GM10266 (cell line): ENCODE measurements at regions not wholly inside any gene's neighbourhood (a gene's known extent, or its start where the extent isn't known, plus 50 kb on each side); places are given as distances from the start of the nearest gene placed in this dataset.

Experiments used
- DNase-seq: peaks from one replicate; pipeline ENCODE4 v3.0.0; 2012; ENCODE audit errors: extremely low spot score
- TF ChIP-seq, protein P1 (sequence below): IDR thresholded peaks from 2 replicates; pipeline ENCODE4 v1.5.1; 2012; ENCODE audit warnings: mild to moderate bottlenecking, low read depth; ENCODE audit not compliant: control insufficient read depth, insufficient read depth; ENCODE audit errors: missing control alignments

- TF ChIP-seq, protein P1, sequence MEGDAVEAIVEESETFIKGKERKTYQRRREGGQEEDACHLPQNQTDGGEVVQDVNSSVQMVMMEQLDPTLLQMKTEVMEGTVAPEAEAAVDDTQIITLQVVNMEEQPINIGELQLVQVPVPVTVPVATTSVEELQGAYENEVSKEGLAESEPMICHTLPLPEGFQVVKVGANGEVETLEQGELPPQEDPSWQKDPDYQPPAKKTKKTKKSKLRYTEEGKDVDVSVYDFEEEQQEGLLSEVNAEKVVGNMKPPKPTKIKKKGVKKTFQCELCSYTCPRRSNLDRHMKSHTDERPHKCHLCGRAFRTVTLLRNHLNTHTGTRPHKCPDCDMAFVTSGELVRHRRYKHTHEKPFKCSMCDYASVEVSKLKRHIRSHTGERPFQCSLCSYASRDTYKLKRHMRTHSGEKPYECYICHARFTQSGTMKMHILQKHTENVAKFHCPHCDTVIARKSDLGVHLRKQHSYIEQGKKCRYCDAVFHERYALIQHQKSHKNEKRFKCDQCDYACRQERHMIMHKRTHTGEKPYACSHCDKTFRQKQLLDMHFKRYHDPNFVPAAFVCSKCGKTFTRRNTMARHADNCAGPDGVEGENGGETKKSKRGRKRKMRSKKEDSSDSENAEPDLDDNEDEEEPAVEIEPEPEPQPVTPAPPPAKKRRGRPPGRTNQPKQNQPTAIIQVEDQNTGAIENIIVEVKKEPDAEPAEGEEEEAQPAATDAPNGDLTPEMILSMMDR: no peak
- DNase-seq: no peak
Observed at GRCh38 chr1:219801156-219801820, 127.1 kb downstream of the SLC30A10 start.

GRCh38 chr1:219798283-219799030, 129.9 kb downstream of the SLC30A10 start:
- DNase-seq: no peak
- TF ChIP-seq, protein P1: no peak

DNA sequence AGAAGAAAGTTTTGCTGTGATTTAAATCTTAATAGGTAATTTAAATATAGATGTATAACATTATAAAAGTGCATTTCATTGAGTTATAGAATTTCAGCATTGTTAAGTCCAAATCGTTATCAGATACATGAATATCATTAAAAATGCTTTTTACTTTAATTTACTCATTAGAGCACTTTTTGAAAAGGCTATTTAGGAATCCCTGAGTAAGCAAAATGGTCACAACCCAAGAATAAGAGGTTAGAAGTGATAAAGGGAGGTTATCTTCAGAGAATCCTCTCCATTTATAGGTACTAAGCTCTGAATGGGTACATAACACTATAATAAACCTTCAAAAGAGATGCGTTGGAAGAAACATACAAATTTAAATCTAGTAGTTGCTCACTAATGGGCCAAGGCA, 130.7 kb downstream of the SLC30A10 start:
- no peak for DNase-seq
- TF ChIP-seq, protein P1: no peak

DNA sequence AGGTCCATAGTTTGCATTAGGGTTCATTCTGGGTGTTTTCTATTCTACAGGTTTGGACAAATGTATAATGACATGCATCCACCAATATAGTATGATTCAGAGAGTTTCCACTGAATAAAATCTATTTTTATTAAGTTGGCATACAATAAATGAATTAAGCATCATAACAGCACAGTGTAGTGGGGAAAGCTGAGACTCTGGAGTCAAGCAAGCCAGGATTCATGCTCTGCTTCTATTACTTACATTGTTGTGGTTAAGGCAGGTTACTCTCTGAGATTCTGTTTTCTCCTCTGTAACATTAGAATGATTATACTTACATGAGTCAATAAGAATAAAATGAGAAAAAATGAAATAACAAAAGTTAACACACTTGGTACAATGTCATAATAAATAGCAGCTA, 131.3 kb downstream of the SLC30A10 start:
- TF ChIP-seq, protein P1: no peak
- no peak for DNase-seq

- DNase-seq: no peak
- TF ChIP-seq, protein P1: no peak
Observed at GRCh38 chr1:219795363-219795917, 132.9 kb downstream of the SLC30A10 start.

GRCh38 chr1:219794085-219794743, 134.1 kb downstream of the SLC30A10 start:
- DNase-seq: peak; percentile 8
- TF ChIP-seq, protein P1: no peak
